ENCODE measurements at regions not wholly inside any gene's neighbourhood (a gene's known extent, or its start where the extent isn't known, plus 50 kb on each side); places are given as distances from the start of the nearest gene placed in this dataset.

- no peak for DNase-seq (ENCODE audit: low read depth)
- no peak overlapping the region for H3K4me3 ChIP-seq (ENCODE audit: low read depth, low read length)
- no peaks in the 10 kb centered on the region for H3K36me3 ChIP-seq (ENCODE audit: control insufficient read depth, insufficient read depth, low read length)
- H3K27me3 ChIP-seq (ENCODE audit: control insufficient read depth, insufficient read depth, low read length): no peaks in the 10 kb centered on the region
- no peak for TF ChIP-seq CTCF (IDR thresholded peaks at IDR 0.05; ENCODE audit: insufficient read depth, low read length, poor library complexity, severe bottlenecking)
These were observed 451.9 kb upstream of the FBXO33 start for GRCh38 chr14:39884091-39884490.

GRCh38 chr14:39880965-39881364 lies 448.7 kb upstream of the FBXO33 start:
- no peak for DNase-seq (ENCODE audit: low read depth)
- no peaks in the 10 kb centered on the region for H3K27me3 ChIP-seq (ENCODE audit: control insufficient read depth, insufficient read depth, low read length)
- H3K4me3 ChIP-seq (ENCODE audit: low read depth, low read length): no peak overlapping the region
- no peak for TF ChIP-seq CTCF (IDR thresholded peaks at IDR 0.05; ENCODE audit: insufficient read depth, low read length, poor library complexity, severe bottlenecking)
- no peaks in the 10 kb centered on the region for H3K36me3 ChIP-seq (ENCODE audit: control insufficient read depth, insufficient read depth, low read length)

GRCh38 chr14:39880106-39880695 lies 448.0 kb upstream of the FBXO33 start:
- DNase-seq (ENCODE audit: low read depth): no peak
- Histone ChIP-seq H3K36me3 (ENCODE audit: control insufficient read depth, insufficient read depth, low read length) (no peaks in the 10 kb centered on the region), H3K4me3 (ENCODE audit: low read depth, low read length) (no peak overlapping the region), H3K27me3 (ENCODE audit: control insufficient read depth, insufficient read depth, low read length) (no peaks in the 10 kb centered on the region)
- TF ChIP-seq CTCF (IDR thresholded peaks at IDR 0.05; ENCODE audit: insufficient read depth, low read length, poor library complexity, severe bottlenecking): no peak

GRCh38 chr14:39877577-39878190 lies 445.5 kb upstream of the FBXO33 start:
- DNase-seq (ENCODE audit: low read depth): no peak
- no peaks in the 10 kb centered on the region for H3K36me3 ChIP-seq (ENCODE audit: control insufficient read depth, insufficient read depth, low read length)
- no peak for TF ChIP-seq CTCF (IDR thresholded peaks at IDR 0.05; ENCODE audit: insufficient read depth, low read length, poor library complexity, severe bottlenecking)
- no peak overlapping the region for H3K4me3 ChIP-seq (ENCODE audit: low read depth, low read length)
- no peaks in the 10 kb centered on the region for H3K27me3 ChIP-seq (ENCODE audit: control insufficient read depth, insufficient read depth, low read length)

- no peak for DNase-seq (ENCODE audit: low read depth)
- Histone ChIP-seq H3K4me3 (ENCODE audit: low read depth, low read length) (no peak overlapping the region), H3K36me3 (ENCODE audit: control insufficient read depth, insufficient read depth, low read length) (no peaks in the 10 kb centered on the region), H3K27me3 (ENCODE audit: control insufficient read depth, insufficient read depth, low read length) (no peaks in the 10 kb centered on the region)
- TF ChIP-seq CTCF (IDR thresholded peaks at IDR 0.05; ENCODE audit: insufficient read depth, low read length, poor library complexity, severe bottlenecking): no peak
These were observed 444.7 kb upstream of the FBXO33 start for GRCh38 chr14:39876916-39877315.

GRCh38 chr14:39875028-39875427 lies 442.8 kb upstream of the FBXO33 start:
- H3K4me3 ChIP-seq (ENCODE audit: low read depth, low read length): no peak overlapping the region
- H3K36me3 ChIP-seq (ENCODE audit: control insufficient read depth, insufficient read depth, low read length): no peaks in the 10 kb centered on the region

More at GRCh38 chr14:39875028-39875427, 442.8 kb upstream of the FBXO33 start:
- no peak for TF ChIP-seq CTCF (IDR thresholded peaks at IDR 0.05; ENCODE audit: insufficient read depth, low read length, poor library complexity, severe bottlenecking)
- no peaks in the 10 kb centered on the region for H3K27me3 ChIP-seq (ENCODE audit: control insufficient read depth, insufficient read depth, low read length)
- no peak for DNase-seq (ENCODE audit: low read depth)
